ENCODE measurements at regions not wholly inside any gene's neighbourhood (a gene's known extent, or its start where the extent isn't known, plus 50 kb on each side); places are given as distances from the start of the nearest gene placed in this dataset.

- no peak for TF ChIP-seq POLR2A (IDR thresholded peaks at IDR 0.05)
- TF ChIP-seq CTCF (IDR thresholded peaks at IDR 0.05), result no peak
These were observed 54.9 kb upstream of the ACP3 start for GRCh38 chr3:132262305-132262704.
